ENCODE measurements at regions not wholly inside any gene's neighbourhood (a gene's known extent, or its start where the extent isn't known, plus 50 kb on each side); places are given as distances from the start of the nearest gene placed in this dataset.
A peak's percentile ranks its signal among the peaks of the same experiment; 100 is the strongest.

DNA sequence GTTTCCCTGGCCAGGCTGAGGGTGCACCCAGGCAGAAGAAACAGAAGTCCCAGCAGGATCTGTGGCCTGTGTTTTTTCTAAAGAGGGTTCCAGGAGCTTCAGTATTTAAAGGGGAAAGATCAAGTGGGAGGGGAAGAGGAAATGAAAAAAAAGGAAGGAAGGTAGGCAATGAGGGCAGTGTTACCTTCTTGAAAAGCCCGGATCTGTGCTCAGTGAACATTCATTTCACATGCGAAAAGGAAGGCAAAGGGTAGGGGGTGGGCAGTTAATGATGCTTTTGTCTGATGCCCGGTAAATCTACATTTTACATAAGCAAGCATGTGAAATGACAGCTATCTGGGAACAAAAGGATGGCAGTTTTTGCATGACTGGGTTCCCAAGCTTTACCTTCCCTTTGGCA, 326.2 kb downstream of the UQCRFS1 start:
- no peak for DNase-seq (ENCODE audit: low read depth)

DNA sequence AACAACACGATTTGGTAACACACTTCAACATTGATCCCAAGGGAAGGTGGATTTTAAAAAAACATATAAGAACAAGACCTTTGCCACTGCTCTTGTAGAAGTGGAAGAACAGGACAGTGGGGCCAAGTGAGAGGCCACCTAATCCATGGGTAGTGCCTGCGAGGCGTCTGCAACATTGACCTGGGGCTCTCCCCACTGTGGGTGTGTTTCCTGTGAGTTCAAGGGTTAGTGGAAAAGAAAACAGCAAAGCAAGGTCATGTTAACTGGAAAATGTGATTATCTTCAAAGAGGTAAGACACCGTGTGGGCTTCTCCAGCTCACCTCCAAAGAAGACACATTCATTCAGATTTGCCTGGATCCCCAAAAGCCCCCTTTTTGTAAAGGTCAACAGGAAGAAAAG, 327.0 kb downstream of the UQCRFS1 start:
- DNase-seq (ENCODE audit: low read depth) = no peak

- DNase-seq (ENCODE audit: low read depth) = no peak
Measured at GRCh38 chr19:28884786-28885476, 328.0 kb downstream of the UQCRFS1 start.

GRCh38 chr19:28883241-28883693, 329.7 kb downstream of the UQCRFS1 start:
- DNase-seq (ENCODE audit: low read depth) = peak; percentile 92

- DNase-seq (ENCODE audit: low read depth) = no peak
Measured at GRCh38 chr19:28882818-28883217, 330.1 kb downstream of the UQCRFS1 start.

GRCh38 chr19:28881616-28882015, 331.3 kb downstream of the UQCRFS1 start:
- DNase-seq (ENCODE audit: low read depth) = no peak

GRCh38 chr19:28880735-28881401, 332.1 kb downstream of the UQCRFS1 start:
- DNase-seq (ENCODE audit: low read depth) = no peak

- DNase-seq (ENCODE audit: low read depth) = peak; percentile 82
Measured at GRCh38 chr19:28878862-28879566, 333.9 kb downstream of the UQCRFS1 start.

- no peak for DNase-seq (ENCODE audit: low read depth)
Measured at GRCh38 chr19:28876609-28877123, 336.3 kb downstream of the UQCRFS1 start.

GRCh38 chr19:28874742-28875141, 338.2 kb downstream of the UQCRFS1 start:
- DNase-seq (ENCODE audit: low read depth) = no peak

DNA sequence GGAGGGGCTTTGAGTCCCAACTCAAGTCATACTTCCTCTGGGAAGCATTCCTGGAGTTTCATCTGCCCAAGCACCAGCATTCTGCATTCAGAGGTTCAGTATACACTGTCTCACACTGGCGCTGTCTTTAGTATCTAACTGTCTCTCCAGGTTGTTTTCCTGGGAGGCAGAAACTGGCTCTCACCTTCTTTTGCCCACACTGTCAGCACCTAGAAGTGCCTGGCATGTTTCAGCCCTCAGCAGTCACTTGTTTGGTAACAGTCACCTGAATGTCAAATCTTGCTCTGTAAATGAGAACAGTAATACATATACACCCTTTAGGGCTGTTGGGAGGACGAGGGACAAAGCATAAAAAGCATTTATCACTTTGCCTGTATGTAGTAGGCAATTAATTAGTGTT, 339.6 kb downstream of the UQCRFS1 start:
- DNase-seq (ENCODE audit: low read depth) = no peak

DNA sequence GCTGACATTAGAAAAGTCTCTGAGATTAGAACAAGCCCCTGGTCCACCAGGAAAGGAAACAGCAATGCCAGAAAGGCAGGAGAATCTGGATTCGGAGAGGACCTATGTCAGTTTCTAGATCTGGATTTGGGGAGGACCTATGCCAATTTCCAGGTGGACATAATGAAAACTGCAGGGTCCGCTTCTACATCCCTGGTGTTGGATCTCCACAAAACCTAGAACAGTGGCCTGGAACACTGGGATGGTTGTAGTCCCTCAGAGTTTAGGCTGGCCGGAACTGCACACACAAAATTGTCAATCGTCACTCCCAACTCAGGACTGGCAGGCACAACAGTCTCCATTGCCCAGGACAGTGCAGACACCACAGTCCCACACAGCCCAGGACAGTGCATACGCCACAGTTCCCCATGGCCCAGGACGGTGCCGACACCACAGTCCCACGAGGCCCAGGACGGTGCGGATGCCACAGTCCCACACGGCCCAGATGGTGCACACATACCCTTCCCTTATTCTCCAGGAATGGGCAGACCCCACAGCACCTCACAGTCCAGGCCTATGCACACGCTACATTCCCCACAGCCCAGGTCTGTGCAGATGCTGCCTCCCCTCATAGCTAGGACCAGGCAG, 341.7 kb downstream of the UQCRFS1 start:
- DNase-seq (ENCODE audit: low read depth) = no peak

GRCh38 chr19:28869459-28869858, 343.5 kb downstream of the UQCRFS1 start:
- no peak for DNase-seq (ENCODE audit: low read depth)

DNA sequence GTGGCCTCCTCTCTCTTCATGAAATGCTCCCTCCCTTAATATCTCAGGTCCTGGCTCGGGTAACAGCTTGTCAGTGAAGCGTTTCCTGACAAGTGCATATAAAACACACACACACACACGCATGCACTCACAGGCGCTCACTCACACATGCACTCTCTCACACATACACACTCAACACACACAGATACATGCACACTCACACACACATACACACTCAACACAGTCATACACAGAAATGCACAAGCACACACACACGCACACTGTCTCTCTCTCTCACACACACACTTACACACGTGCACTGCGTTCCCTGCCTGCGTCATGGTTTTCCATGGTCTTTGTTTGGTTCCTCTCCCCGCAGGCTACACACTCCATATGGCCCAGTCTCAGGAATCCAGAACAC, 344.1 kb downstream of the UQCRFS1 start:
- DNase-seq (ENCODE audit: low read depth) = no peak

GRCh38 chr19:28867978-28868377, 345.0 kb downstream of the UQCRFS1 start:
- no peak for DNase-seq (ENCODE audit: low read depth)

DNA sequence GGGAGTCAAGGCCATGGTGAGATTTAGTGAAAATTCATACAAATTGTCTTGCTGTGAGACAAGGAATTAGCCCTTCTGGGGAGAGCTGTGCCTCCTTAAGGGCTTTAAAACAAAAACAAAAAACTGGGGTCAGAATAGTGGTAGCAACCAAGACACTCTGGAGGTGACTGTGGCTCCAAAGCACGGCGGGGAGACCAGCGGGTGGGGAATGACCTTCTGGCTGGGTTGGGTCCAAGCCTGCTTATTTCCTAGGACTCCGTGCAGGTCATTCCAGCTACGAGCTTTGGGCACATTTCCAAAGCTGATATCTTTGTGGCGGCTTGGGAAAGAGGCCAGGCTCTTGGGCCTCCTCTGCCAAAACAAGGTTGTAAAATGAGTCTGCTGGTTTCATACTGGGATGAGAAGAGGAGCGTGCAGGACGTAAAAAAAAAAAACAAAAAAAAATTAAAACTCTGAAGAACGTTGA, 348.3 kb downstream of the UQCRFS1 start:
- peak; percentile 5 for DNase-seq (ENCODE audit: low read depth)

- DNase-seq (ENCODE audit: low read depth) = no peak
Measured at GRCh38 chr19:28864024-28864503, 348.9 kb downstream of the UQCRFS1 start.

DNA sequence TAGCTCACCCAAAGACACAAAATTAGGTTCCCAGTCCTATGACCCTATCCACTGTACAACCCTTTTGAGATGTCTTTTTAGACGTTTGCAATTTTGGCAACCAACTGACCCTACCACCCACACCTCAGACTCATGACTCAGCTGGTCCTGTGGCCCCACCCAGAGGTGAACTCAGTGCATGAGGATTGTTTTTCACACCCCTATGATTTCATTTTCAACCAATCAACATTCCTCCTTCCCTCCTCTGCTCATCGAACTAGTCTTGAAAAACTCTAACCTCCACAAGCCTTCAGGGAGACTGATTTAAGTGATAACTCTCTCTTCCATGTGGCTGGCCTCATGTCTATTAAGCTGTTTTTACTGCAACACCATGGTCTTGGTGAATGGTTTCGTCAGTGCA, 350.7 kb downstream of the UQCRFS1 start:
- DNase-seq (ENCODE audit: low read depth) = no peak

DNA sequence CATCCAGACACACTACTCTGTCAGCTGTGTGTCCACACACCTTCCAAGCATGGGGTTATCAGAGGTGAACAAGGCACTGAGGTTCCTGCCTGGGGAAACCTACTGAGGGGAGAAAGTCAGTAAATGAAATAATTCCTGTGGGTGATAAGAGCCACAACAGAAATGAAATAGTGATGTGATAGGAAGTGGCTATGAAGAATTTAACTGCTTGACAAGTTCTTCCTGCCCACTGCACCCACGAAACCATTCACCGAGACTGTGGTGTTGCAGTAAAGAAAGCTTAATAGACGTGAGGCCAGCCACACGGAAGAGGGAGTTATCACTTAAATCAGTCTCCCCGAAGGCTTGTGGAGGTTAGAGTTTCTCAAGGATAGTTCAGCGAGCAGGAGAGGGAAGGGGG, 353.1 kb downstream of the UQCRFS1 start:
- no peak for DNase-seq (ENCODE audit: low read depth)

DNA sequence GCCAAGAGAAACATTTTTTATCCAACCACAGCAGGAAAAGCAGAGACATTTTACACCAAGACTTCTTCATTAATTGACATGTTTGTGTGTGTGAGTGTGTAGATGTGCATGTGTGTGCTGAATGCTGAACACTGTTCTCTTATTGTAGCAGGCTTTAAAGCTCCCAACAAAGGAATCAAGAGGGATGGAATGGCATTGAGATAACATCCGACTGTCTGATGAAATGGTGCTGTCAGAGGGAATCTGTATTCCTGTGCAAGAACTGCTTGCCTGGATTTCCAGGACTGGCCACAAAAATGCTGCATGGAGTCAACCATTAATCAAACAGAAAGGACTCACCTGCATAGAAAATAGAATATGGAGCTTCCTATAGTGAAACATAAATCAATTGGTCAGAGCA, 354.0 kb downstream of the UQCRFS1 start:
- DNase-seq (ENCODE audit: low read depth) = no peak

DNA sequence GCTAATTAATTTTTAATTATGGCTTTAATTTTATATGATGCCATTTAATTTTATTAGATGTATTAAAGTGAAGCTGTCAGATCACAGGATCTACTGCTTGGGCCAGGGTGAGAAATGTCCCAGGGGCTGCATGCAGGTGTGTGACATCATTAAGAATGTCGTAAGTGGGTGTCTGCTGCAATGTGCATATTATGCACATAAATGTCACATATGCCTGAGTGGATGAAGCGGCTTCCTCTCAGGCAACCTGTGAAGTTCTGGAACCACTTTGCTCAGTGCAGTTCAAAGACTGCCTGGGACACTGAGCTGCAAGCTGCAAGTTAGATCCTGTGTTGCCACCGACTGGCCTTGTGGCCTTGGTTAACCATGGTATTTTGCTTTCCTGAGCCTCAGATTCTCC, 355.0 kb downstream of the UQCRFS1 start:
- no peak for DNase-seq (ENCODE audit: low read depth)

All from myocyte (in vitro differentiated cells).